ENCODE measurements at regions not wholly inside any gene's neighbourhood (a gene's known extent, or its start where the extent isn't known, plus 50 kb on each side); places are given as distances from the start of the nearest gene placed in this dataset.
"Not testable (repeated sequence)": the region's sequence is repeated elsewhere in the genome, so short reads cannot be mapped to it uniquely, and the experiment has no call there.

GRCh38 chr3:6491768-6492167 lies 369.1 kb upstream of the GRM7 start:
- Histone ChIP-seq H3K27me3 (no peaks in the 10 kb centered on the region), H3K36me3 (no peaks in the 10 kb centered on the region), H3K4me3 (replicated peaks in 1 of 3) (no peak overlapping the region), H3K9me3 (no peaks in the 10 kb centered on the region), H3K4me1 (no peaks in the 10 kb centered on the region), H3K27ac (no peak overlapping the region)
- intact Hi-C loops (cut with DNase I): no loop called here
- no peak for DNase-seq
- WGBS, 2 donors: 86% methylated on average over 2 of the region's 2 CpGs
- TF ChIP-seq CTCF (IDR thresholded peaks at IDR 0.05) (no peak), POLR2A (IDR thresholded peaks at IDR 0.05) (no peak)

GRCh38 chr3:6492306-6492705 lies 368.6 kb upstream of the GRM7 start:
- Histone ChIP-seq H3K36me3 (no peaks in the 10 kb centered on the region), H3K27me3 (no peaks in the 10 kb centered on the region), H3K4me3 (replicated peaks in 1 of 3) (no peak overlapping the region), H3K27ac (no peak overlapping the region), H3K4me1 (no peaks in the 10 kb centered on the region), H3K9me3 (no peaks in the 10 kb centered on the region)
- DNase-seq: no peak
- no peak for TF ChIP-seq POLR2A (IDR thresholded peaks at IDR 0.05)
- no peak for TF ChIP-seq CTCF (IDR thresholded peaks at IDR 0.05)
- intact Hi-C loops (cut with DNase I): no loop called here
- 75 to 85% methylated on average over 1 of the region's 1 CpG for WGBS, 2 donors

GRCh38 chr3:6498944-6499343 lies 362.0 kb upstream of the GRM7 start:
- H3K4me1 ChIP-seq; intact Hi-C loops (cut with DNase I); H3K27ac ChIP-seq; H3K36me3 ChIP-seq; H3K27me3 ChIP-seq; DNase-seq; H3K4me3 ChIP-seq (replicated peaks in 1 of 3); H3K9me3 ChIP-seq: not testable (repeated sequence)
- 95 to 96% methylated on average over 4 of the region's 4 CpGs for WGBS, 2 donors

- Histone ChIP-seq H3K9me3 (no peaks in the 10 kb centered on the region), H3K27me3 (no peaks in the 10 kb centered on the region), H3K4me1 (no peaks in the 10 kb centered on the region), H3K4me3 (replicated peaks in 1 of 3) (no peak overlapping the region), H3K36me3 (no peaks in the 10 kb centered on the region), H3K27ac (no peak overlapping the region)
- TF ChIP-seq CTCF (IDR thresholded peaks at IDR 0.05) (no peak), POLR2A (IDR thresholded peaks at IDR 0.05) (no peak)
- no peak for DNase-seq
- 22 to 39% methylated on average over 2 of the region's 2 CpGs for WGBS, 2 donors
- intact Hi-C loops (cut with DNase I): no loop called here
Observed at GRCh38 chr3:6504347-6504746, 356.6 kb upstream of the GRM7 start.

- no peaks in the 10 kb centered on the region for H3K9me3 ChIP-seq
- 89 to 90% methylated on average over 3 of the region's 3 CpGs for WGBS, 2 donors
- H3K4me1 ChIP-seq: no peaks in the 10 kb centered on the region
- H3K36me3 ChIP-seq: no peaks in the 10 kb centered on the region
- no peak for DNase-seq
- intact Hi-C loops (cut with DNase I): no loop called here
- no peak overlapping the region for H3K27ac ChIP-seq
- no peaks in the 10 kb centered on the region for H3K27me3 ChIP-seq
- TF ChIP-seq CTCF (IDR thresholded peaks at IDR 0.05): no peak
- TF ChIP-seq POLR2A (IDR thresholded peaks at IDR 0.05): no peak
- H3K4me3 ChIP-seq (replicated peaks in 1 of 3): no peak overlapping the region
Observed at GRCh38 chr3:6504834-6505233, 356.1 kb upstream of the GRM7 start.

- no peak for DNase-seq
- Histone ChIP-seq H3K9me3 (no peaks in the 10 kb centered on the region), H3K4me1 (no peaks in the 10 kb centered on the region), H3K4me3 (replicated peaks in 1 of 3) (no peak overlapping the region), H3K27me3 (no peaks in the 10 kb centered on the region), H3K27ac (no peak overlapping the region), H3K36me3 (no peaks in the 10 kb centered on the region)
- TF ChIP-seq POLR2A (IDR thresholded peaks at IDR 0.05) (no peak), CTCF (IDR thresholded peaks at IDR 0.05) (no peak)
- 65 to 83% methylated on average over 2 of the region's 2 CpGs for WGBS, 2 donors
- intact Hi-C loops (cut with DNase I): no loop called here
Observed at GRCh38 chr3:6508410-6508759, 352.5 kb upstream of the GRM7 start.
